ENCODE measurements at regions not wholly inside any gene's neighbourhood (a gene's known extent, or its start where the extent isn't known, plus 50 kb on each side); places are given as distances from the start of the nearest gene placed in this dataset.

- peaks cover 0 to 5% (median 3%) of the 10 kb centered on the region in 4 donors for H3K9me3 ChIP-seq
- intact Hi-C loops (cut with DNase I; ENCODE audit: low total_unique reads) = no loop called here
- no peak overlapping the region for H3K4me3 ChIP-seq
- H3K27me3 ChIP-seq = no peaks in the 10 kb centered on the region
- no peak for TF ChIP-seq POLR2AphosphoS5 (IDR thresholded peaks at IDR 0.05)
- TF ChIP-seq EP300 (IDR thresholded peaks at IDR 0.05) = no peak
- no peak for TF ChIP-seq POLR2A (IDR thresholded peaks at IDR 0.05)
- TF ChIP-seq, protein P1, sequence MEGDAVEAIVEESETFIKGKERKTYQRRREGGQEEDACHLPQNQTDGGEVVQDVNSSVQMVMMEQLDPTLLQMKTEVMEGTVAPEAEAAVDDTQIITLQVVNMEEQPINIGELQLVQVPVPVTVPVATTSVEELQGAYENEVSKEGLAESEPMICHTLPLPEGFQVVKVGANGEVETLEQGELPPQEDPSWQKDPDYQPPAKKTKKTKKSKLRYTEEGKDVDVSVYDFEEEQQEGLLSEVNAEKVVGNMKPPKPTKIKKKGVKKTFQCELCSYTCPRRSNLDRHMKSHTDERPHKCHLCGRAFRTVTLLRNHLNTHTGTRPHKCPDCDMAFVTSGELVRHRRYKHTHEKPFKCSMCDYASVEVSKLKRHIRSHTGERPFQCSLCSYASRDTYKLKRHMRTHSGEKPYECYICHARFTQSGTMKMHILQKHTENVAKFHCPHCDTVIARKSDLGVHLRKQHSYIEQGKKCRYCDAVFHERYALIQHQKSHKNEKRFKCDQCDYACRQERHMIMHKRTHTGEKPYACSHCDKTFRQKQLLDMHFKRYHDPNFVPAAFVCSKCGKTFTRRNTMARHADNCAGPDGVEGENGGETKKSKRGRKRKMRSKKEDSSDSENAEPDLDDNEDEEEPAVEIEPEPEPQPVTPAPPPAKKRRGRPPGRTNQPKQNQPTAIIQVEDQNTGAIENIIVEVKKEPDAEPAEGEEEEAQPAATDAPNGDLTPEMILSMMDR (IDR thresholded peaks at IDR 0.05) = no peak
- no peaks in the 10 kb centered on the region for H3K4me1 ChIP-seq
- no peak overlapping the region for H3K27ac ChIP-seq
- no peak for DNase-seq
- no peaks in the 10 kb centered on the region for H3K36me3 ChIP-seq
Measured at GRCh38 chr6:103085801-103086200, 1692.3 kb downstream of the GRIK2 start.

- TF ChIP-seq EP300 (IDR thresholded peaks at IDR 0.05) (no peak), POLR2AphosphoS5 (IDR thresholded peaks at IDR 0.05) (no peak), POLR2A (IDR thresholded peaks at IDR 0.05) (no peak)
- TF ChIP-seq, protein P1 (IDR thresholded peaks at IDR 0.05) = no peak
- Histone ChIP-seq H3K4me1 (no peaks in the 10 kb centered on the region), H3K36me3 (no peaks in the 10 kb centered on the region), H3K27ac (no peak overlapping the region), H3K4me3 (no peak overlapping the region), H3K27me3 (no peaks in the 10 kb centered on the region), H3K9me3 (no peaks in the 10 kb centered on the region)
- 49 to 72% (median 69%) methylated on average over 6 of the region's 6 CpGs for WGBS, 5 donors
- intact Hi-C loops (cut with DNase I; ENCODE audit: low total_unique reads) = no loop called here
- DNase-seq = no peak
Measured at GRCh38 chr6:103081876-103082630, 1688.5 kb downstream of the GRIK2 start.

- no peaks in the 10 kb centered on the region for H3K36me3 ChIP-seq
- H3K4me3 ChIP-seq = no peak overlapping the region
- no peak for DNase-seq
- H3K27ac ChIP-seq = no peak overlapping the region
- H3K4me1 ChIP-seq = no peaks in the 10 kb centered on the region
- intact Hi-C loops (cut with DNase I; ENCODE audit: low total_unique reads) = no loop called here
- TF ChIP-seq POLR2A (IDR thresholded peaks at IDR 0.05) (no peak), POLR2AphosphoS5 (IDR thresholded peaks at IDR 0.05) (no peak), EP300 (IDR thresholded peaks at IDR 0.05) (no peak)
- TF ChIP-seq, protein P1 (IDR thresholded peaks at IDR 0.05) = no peak
- no peaks in the 10 kb centered on the region for H3K9me3 ChIP-seq
- H3K27me3 ChIP-seq = no peaks in the 10 kb centered on the region
- 89 to 95% (median 89%) methylated on average over 1 of the region's 1 CpG for WGBS, 5 donors
Measured at GRCh38 chr6:103081126-103081525, 1687.6 kb downstream of the GRIK2 start.

DNA sequence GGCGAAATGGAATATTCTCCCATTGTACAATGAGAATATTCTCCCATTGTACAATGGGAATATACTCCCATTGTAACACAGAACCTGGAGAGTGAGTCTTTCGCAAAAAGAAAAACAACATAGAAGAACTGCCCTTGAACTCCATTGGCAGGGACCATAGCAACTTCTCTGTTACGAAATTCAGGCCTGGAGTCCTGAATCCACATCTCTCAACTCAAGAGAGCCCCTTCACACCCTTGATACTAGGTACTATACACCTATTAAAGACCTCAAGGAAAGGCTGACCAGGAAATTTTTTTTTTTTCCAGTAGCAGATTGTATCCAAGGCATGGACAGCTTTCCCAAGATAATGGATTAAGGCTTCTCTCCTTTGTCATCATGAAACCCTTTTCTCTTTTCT is 1687.0 kb downstream of the GRIK2 start:
- Histone ChIP-seq H3K27me3 (no peaks in the 10 kb centered on the region), H3K4me1 (no peaks in the 10 kb centered on the region), H3K27ac (no peak overlapping the region), H3K36me3 (no peaks in the 10 kb centered on the region), H3K4me3 (no peak overlapping the region), H3K9me3 (no peaks in the 10 kb centered on the region)
- WGBS, 5 donors = 71 to 78% (median 74%) methylated on average over 3 of the region's 3 CpGs
- TF ChIP-seq, protein P1 (IDR thresholded peaks at IDR 0.05) = no peak
- TF ChIP-seq POLR2A (IDR thresholded peaks at IDR 0.05) = no peak
- TF ChIP-seq POLR2AphosphoS5 (IDR thresholded peaks at IDR 0.05) = no peak
- TF ChIP-seq EP300 (IDR thresholded peaks at IDR 0.05) = no peak
- intact Hi-C loops (cut with DNase I; ENCODE audit: low total_unique reads) = no loop called here
- DNase-seq = no peak
